Epithelial cell of proximal tubule (primary cell): ENCODE measurements at regions not wholly inside any gene's neighbourhood (a gene's known extent, or its start where the extent isn't known, plus 50 kb on each side); places are given as distances from the start of the nearest gene placed in this dataset.

Experiments used
- DNase-seq: peaks from one replicate; pipeline ENCODE4 v3.0.0-alpha.2; 2011; ENCODE audit warnings: low read depth
- H3K4me3 ChIP-seq: 2 replicates; pipeline ENCODE4 v1.5.1; 2011; ENCODE audit warnings: low read depth, mild to moderate bottlenecking, low read length
- CTCF ChIP-seq: conservative IDR thresholded peaks from 2 replicates; pipeline ENCODE4 v1.5.1; 2012; ENCODE audit warnings: low read depth, mild to moderate bottlenecking, low read length

GRCh38 chr6:141724731-141725130 lies 408.0 kb upstream of the GJE1 start:
- H3K4me3 ChIP-seq = no peak overlapping the region
- DNase-seq = no peak
- TF ChIP-seq CTCF = no peak

- no peak overlapping the region for H3K4me3 ChIP-seq
- DNase-seq = no peak
- TF ChIP-seq CTCF = no peak
Measured at GRCh38 chr6:141719476-141719875, 413.2 kb upstream of the GJE1 start.

- no peak overlapping the region for H3K4me3 ChIP-seq
- no peak for TF ChIP-seq CTCF
- DNase-seq = no peak
Measured at GRCh38 chr6:141705431-141705830, 427.3 kb upstream of the GJE1 start.

GRCh38 chr6:141704151-141704550 lies 428.6 kb upstream of the GJE1 start:
- H3K4me3 ChIP-seq = no peak overlapping the region
- DNase-seq = no peak
- TF ChIP-seq CTCF = no peak

- no peak overlapping the region for H3K4me3 ChIP-seq
- no peak for DNase-seq
Measured at GRCh38 chr6:141701732-141702131, 431.0 kb upstream of the GJE1 start.

GRCh38 chr6:141700819-141701218 lies 431.9 kb upstream of the GJE1 start:
- no peak overlapping the region for H3K4me3 ChIP-seq
- no peak for TF ChIP-seq CTCF
- no peak for DNase-seq

More at GRCh38 chr6:141701732-141702131, 431.0 kb upstream of the GJE1 start:
- no peak for TF ChIP-seq CTCF

- H3K4me3 ChIP-seq = no peak overlapping the region
- no peak for TF ChIP-seq CTCF
- no peak for DNase-seq
Measured at GRCh38 chr6:141688916-141689315, 443.8 kb upstream of the GJE1 start.
